Fibroblast of lung (primary cell): ENCODE measurements at regions not wholly inside any gene's neighbourhood (a gene's known extent, or its start where the extent isn't known, plus 50 kb on each side); places are given as distances from the start of the nearest gene placed in this dataset.

Experiments used
- DNase-seq, 2 donors: peaks; one replicate each; pipeline versions ENCODE4 v3.0.0 to v3.0.0-alpha.2; 2010; ENCODE audit warnings: low read depth in 2 of 2
- H2AFZ ChIP-seq: 2 replicates; pipeline ENCODE4 v1.5.1; 2012; ENCODE audit warnings: low read length, control low read depth, inconsistent platforms
- H3K27ac ChIP-seq: 2 replicates; pipeline ENCODE4 v1.5.1; 2011; ENCODE audit warnings: low read length, control low read depth; ENCODE audit not compliant: insufficient read depth
- H3K27me3 ChIP-seq: 2 replicates; pipeline ENCODE4 v1.5.1; 2011; ENCODE audit warnings: mild to moderate bottlenecking, low read length; ENCODE audit not compliant: control insufficient read depth, insufficient read depth
- H3K36me3 ChIP-seq: 2 replicates; pipeline ENCODE4 v1.5.1; 2011; ENCODE audit warnings: low read length; ENCODE audit not compliant: control insufficient read depth, insufficient read depth
- H3K4me1 ChIP-seq: 2 replicates; pipeline ENCODE4 v1.5.1; 2011; ENCODE audit warnings: low read length; ENCODE audit not compliant: control insufficient read depth, insufficient read depth; ENCODE audit errors: extremely low read depth
- H3K4me2 ChIP-seq: 2 replicates; pipeline ENCODE4 v1.5.1; 2011; ENCODE audit warnings: low read length, control low read depth; ENCODE audit not compliant: insufficient read depth; ENCODE audit errors: extremely low read depth
- H3K4me3 ChIP-seq, 4 experiments: fragments of 200-600 bp in 1 of 4; sonication (generic) in 1 of 4; replicated peaks in 1 of 4; 2 replicates each; pipeline ENCODE4 v1.5.1; 2011 to 2016; ENCODE audit warnings: low read length in 4 of 4, low read depth in 3 of 4, mild to moderate bottlenecking in 3 of 4, control low read depth in 2 of 4, inconsistent platforms in 1 of 4, mixed read lengths in 1 of 4; ENCODE audit not compliant: insufficient read depth in 1 of 4; ENCODE audit errors: control extremely low read depth in 1 of 4
- H3K79me2 ChIP-seq: 2 replicates; pipeline ENCODE4 v1.5.1; 2012; ENCODE audit warnings: mild to moderate bottlenecking, low read length, inconsistent platforms; ENCODE audit not compliant: control insufficient read depth, insufficient read depth
- H3K9ac ChIP-seq: 2 replicates; pipeline ENCODE4 v1.5.1; 2011; ENCODE audit warnings: mild to moderate bottlenecking, low read length, control low read depth; ENCODE audit not compliant: insufficient read depth
- H3K9me3 ChIP-seq: 2 replicates; pipeline ENCODE4 v1.5.1; 2012; ENCODE audit warnings: low read depth, low read length; ENCODE audit not compliant: control insufficient read depth, insufficient read depth
- H4K20me1 ChIP-seq: 2 replicates; pipeline ENCODE4 v1.5.1; 2011; ENCODE audit warnings: low read length; ENCODE audit not compliant: control insufficient read depth, insufficient read depth; ENCODE audit errors: extremely low read depth
- EZH2 ChIP-seq: IDR thresholded peaks from 2 replicates; pipeline ENCODE4 v1.5.1; 2012; ENCODE audit warnings: low read length, control low read depth, mild to moderate bottlenecking; ENCODE audit errors: missing control alignments
- TF ChIP-seq, protein P1 (sequence below), 2 donors: IDR thresholded peaks in 1 of 2; conservative IDR thresholded peaks in 1 of 2; 1 replicate in 1 of 2; 2 replicates in 1 of 2; pipeline ENCODE4 v1.5.1; 2011 to 2012; ENCODE audit warnings: low read length in 2 of 2, control low read depth in 1 of 2, inconsistent platforms in 1 of 2, low read depth in 1 of 2, mild to moderate bottlenecking in 1 of 2

DNA sequence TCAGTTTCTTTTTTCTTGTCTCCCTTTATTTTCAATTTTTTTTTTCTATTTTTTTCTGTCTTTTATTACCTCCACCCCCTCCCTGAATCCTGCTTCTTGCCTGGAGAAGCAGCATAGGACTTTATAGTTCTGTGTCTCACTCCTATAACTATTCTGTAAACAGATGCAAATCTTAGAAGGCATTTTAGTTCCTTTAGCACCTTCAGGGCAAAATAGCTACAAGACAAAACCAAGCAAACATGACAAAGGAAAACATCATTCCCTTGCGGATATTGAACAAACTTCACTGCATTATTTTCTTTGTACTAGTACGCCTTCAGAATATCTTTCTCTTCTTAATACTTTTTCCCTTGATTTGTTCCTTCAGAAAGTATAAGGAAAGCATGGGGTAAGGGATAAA lies 446.2 kb upstream of the CHORDC1 start:
- Histone ChIP-seq H2AFZ (no peak overlapping the region), H4K20me1 (no peaks in the 10 kb centered on the region), H3K4me3 (no peak overlapping the region), H3K9me3 (no peaks in the 10 kb centered on the region), H3K9ac (no peak overlapping the region), H3K27me3 (no peaks in the 10 kb centered on the region), H3K4me1 (no peaks in the 10 kb centered on the region), H3K4me2 (no peak overlapping the region), H3K27ac (no peak overlapping the region), H3K36me3 (no peaks in the 10 kb centered on the region), H3K79me2 (no peaks in the 10 kb centered on the region)
- no peak for TF ChIP-seq EZH2
- TF ChIP-seq, protein P1, sequence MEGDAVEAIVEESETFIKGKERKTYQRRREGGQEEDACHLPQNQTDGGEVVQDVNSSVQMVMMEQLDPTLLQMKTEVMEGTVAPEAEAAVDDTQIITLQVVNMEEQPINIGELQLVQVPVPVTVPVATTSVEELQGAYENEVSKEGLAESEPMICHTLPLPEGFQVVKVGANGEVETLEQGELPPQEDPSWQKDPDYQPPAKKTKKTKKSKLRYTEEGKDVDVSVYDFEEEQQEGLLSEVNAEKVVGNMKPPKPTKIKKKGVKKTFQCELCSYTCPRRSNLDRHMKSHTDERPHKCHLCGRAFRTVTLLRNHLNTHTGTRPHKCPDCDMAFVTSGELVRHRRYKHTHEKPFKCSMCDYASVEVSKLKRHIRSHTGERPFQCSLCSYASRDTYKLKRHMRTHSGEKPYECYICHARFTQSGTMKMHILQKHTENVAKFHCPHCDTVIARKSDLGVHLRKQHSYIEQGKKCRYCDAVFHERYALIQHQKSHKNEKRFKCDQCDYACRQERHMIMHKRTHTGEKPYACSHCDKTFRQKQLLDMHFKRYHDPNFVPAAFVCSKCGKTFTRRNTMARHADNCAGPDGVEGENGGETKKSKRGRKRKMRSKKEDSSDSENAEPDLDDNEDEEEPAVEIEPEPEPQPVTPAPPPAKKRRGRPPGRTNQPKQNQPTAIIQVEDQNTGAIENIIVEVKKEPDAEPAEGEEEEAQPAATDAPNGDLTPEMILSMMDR (conservative IDR thresholded peaks at IDR 0.05 in 1 of 2, IDR thresholded peaks at IDR 0.05 in 1 of 2; ENCODE audit: low read depth in 1 of 2, low read length in 2 of 2) = no peak
- no peak for DNase-seq

DNA sequence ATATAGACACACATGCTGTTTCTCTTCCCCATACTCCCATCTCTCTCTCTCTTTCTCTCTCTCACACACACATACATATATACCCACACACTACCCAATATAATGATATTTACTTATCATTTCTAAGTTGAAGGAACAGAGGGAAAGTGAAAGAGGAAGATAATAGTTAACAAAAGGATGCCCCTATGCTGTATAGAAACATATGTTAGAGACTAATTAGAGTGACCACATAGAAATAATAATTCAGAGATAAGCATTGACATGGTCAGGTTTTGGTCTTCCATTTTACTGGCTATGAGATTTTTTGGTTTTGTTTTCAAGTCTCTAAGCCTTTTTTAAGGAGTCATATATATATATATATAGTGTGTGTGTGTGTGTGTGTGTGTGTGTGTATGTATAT lies 445.7 kb upstream of the CHORDC1 start:
- Histone ChIP-seq H3K27ac (no peak overlapping the region), H3K79me2 (no peaks in the 10 kb centered on the region), H3K4me3 (no peak overlapping the region), H3K4me1 (no peaks in the 10 kb centered on the region), H3K9me3 (no peaks in the 10 kb centered on the region), H3K9ac (no peak overlapping the region), H3K4me2 (no peak overlapping the region), H4K20me1 (no peaks in the 10 kb centered on the region), H3K27me3 (no peaks in the 10 kb centered on the region), H3K36me3 (no peaks in the 10 kb centered on the region), H2AFZ (no peak overlapping the region)
- TF ChIP-seq, protein P1 (conservative IDR thresholded peaks at IDR 0.05 in 1 of 2, IDR thresholded peaks at IDR 0.05 in 1 of 2; ENCODE audit: low read depth in 1 of 2, low read length in 2 of 2) = no peak
- TF ChIP-seq EZH2 = no peak
- DNase-seq = no peak

DNA sequence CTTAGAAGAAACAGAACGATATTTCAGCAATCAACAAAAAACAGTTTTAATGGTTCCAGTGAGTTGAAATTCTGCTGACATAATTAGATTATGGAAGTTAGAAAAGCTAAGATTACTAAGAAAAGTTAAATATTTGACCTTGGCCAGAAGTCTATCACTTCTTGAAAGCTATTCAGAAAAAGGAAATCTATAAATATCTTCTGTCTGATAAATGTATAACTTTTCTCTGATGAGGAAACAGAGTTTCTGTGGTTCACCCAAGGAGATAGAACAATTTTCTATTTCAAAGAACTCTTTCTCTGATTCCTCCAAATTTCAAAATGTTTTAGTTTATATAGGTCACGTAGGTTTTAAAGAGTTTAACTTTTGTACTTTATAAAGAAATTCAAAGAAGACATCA lies 438.4 kb upstream of the CHORDC1 start:
- H3K4me3 ChIP-seq = no peak overlapping the region
- no peaks in the 10 kb centered on the region for H3K79me2 ChIP-seq
- H3K27me3 ChIP-seq = no peaks in the 10 kb centered on the region
- H2AFZ ChIP-seq = no peak overlapping the region
- H3K27ac ChIP-seq = no peak overlapping the region
- no peaks in the 10 kb centered on the region for H3K9me3 ChIP-seq
- H3K9ac ChIP-seq = no peak overlapping the region
- TF ChIP-seq, protein P1 (conservative IDR thresholded peaks at IDR 0.05 in 1 of 2, IDR thresholded peaks at IDR 0.05 in 1 of 2; ENCODE audit: low read depth in 1 of 2, low read length in 2 of 2) = no peak
- TF ChIP-seq EZH2 = no peak
- no peaks in the 10 kb centered on the region for H4K20me1 ChIP-seq
- no peaks in the 10 kb centered on the region for H3K36me3 ChIP-seq
- H3K4me1 ChIP-seq = no peaks in the 10 kb centered on the region
- no peak overlapping the region for H3K4me2 ChIP-seq
- DNase-seq = no peak
